A549 (cell line): ENCODE measurements at regions not wholly inside any gene's neighbourhood (a gene's known extent, or its start where the extent isn't known, plus 50 kb on each side); places are given as distances from the start of the nearest gene placed in this dataset.

Experiments used
- ATAC-seq, 2 experiments: fragments of 200-7000 bp in 1 of 2; fragments of >200 bp in 1 of 2; cut with Nextera tagmentation in 1 of 2; cut with Tn5 transposase in 1 of 2; 3 replicates each; pipeline versions ENCODE4 v1.8.0 to v1.9.1; 2018 to 2020; ENCODE audit warnings: mild to moderate bottlenecking in 1 of 2, moderate library complexity in 1 of 2
- CTCF ChIA-PET: fragments of 300-600 bp; sonication (Branson Sonifier 250); formaldehyde crosslinking; extraction: SDS; loops from one replicate; lab custom pipeline; 2021; ENCODE audit warnings: antibody characterized with exemption, inconsistent platforms; lab: Yijun Ruan, JAX
- POLR2A ChIA-PET: fragments of 350-600 bp; formaldehyde crosslinking; extraction: SDS; loops from one replicate; lab custom pipeline; 2021; ENCODE audit warnings: antibody characterized with exemption, inconsistent platforms; lab: Yijun Ruan, JAX
- DNase-seq, 2 experiments: peaks; one replicate each; pipeline versions ENCODE4 v3.0.0 to v3.0.0-alpha.2; 2011 to 2016; ENCODE audit warnings: low read depth in 1 of 2, low spot score in 1 of 2
- FAIRE-seq: peaks from 2 replicates; lab custom pipeline; 2011; peaks lifted over from hg19 to GRCh38; lab: Jason Lieb, UNC
- H3K27ac ChIP-seq, 2 experiments: fragments of >200 bp; sonication (Bioruptor Twin); formaldehyde crosslinking; 3 replicates each; pipeline ENCODE4 v1.5.1; 2016 to 2017
- H3K4me1 ChIP-seq: fragments of >200 bp; sonication (Bioruptor Twin); formaldehyde crosslinking; 3 replicates; pipeline ENCODE4 v1.6.1; 2016
- H3K4me2 ChIP-seq: fragments of >200 bp; sonication (Bioruptor Twin); formaldehyde crosslinking; 3 replicates; pipeline ENCODE4 v1.6.1; 2016
- H3K4me3 ChIP-seq: fragments of >200 bp; sonication (Bioruptor Twin); formaldehyde crosslinking; 3 replicates; pipeline ENCODE4 v1.5.1; 2016
- H3K9me3 ChIP-seq: fragments of >200 bp; sonication (Bioruptor Twin); formaldehyde crosslinking; 3 replicates; pipeline ENCODE4 v1.6.1; 2016
- BCL3 ChIP-seq: fragments of >200 bp; sonication (Bioruptor Twin); formaldehyde crosslinking; IDR thresholded peaks from 3 replicates; pipeline ENCODE4 v1.6.1; 2016
- CBX2 ChIP-seq: fragments of 200-600 bp; sonication (generic); IDR thresholded peaks from 2 replicates; pipeline ENCODE4 v1.6.1; 2016; ENCODE audit warnings: low read depth, mild to moderate bottlenecking, borderline replicate concordance
- CHD2 ChIP-seq: fragments of 150-350 bp; IDR thresholded peaks from 2 replicates; pipeline ENCODE4 v1.6.1; 2014; ENCODE audit warnings: low read length; ENCODE audit not compliant: partially characterized antibody
- EHMT2 ChIP-seq: fragments of 200-600 bp; sonication (generic); IDR thresholded peaks from 2 replicates; pipeline ENCODE4 v1.6.1; 2016; ENCODE audit warnings: antibody characterized with exemption, low read depth, mild to moderate bottlenecking, moderate library complexity
- EP300 ChIP-seq, 2 experiments: fragments of >200 bp; sonication (Bioruptor Twin); formaldehyde crosslinking; IDR thresholded peaks; 2 replicates in 1 of 2; 3 replicates in 1 of 2; pipeline ENCODE4 v1.6.1; 2016 to 2017
- HDAC2 ChIP-seq: fragments of 200-600 bp; sonication (generic); IDR thresholded peaks from 2 replicates; pipeline ENCODE4 v1.6.1; 2016
- HES2 ChIP-seq: fragments of >200 bp; sonication (Bioruptor Twin); formaldehyde crosslinking; IDR thresholded peaks from 2 replicates; pipeline ENCODE4 v1.6.1; 2016
- HMGXB4 ChIP-seq: fragments of 250-450 bp; sonication (Bioruptor Pico); IDR thresholded peaks from 2 replicates; pipeline ENCODE4 v1.5.0; 2021; ENCODE audit warnings: mild to moderate bottlenecking, moderate library complexity, borderline replicate concordance
- HOXB13 ChIP-seq: fragments of 250-450 bp; sonication (Bioruptor Pico); IDR thresholded peaks from 2 replicates; pipeline ENCODE4 v1.5.0; 2020; ENCODE audit warnings: low read depth, mild to moderate bottlenecking, moderate library complexity
- KDM1A ChIP-seq: fragments of 200-600 bp; sonication (generic); IDR thresholded peaks from 2 replicates; pipeline ENCODE4 v1.6.1; 2016; ENCODE audit warnings: low read depth, mild to moderate bottlenecking
- MAX ChIP-seq: IDR thresholded peaks from 2 replicates; pipeline ENCODE4 v1.6.1; 2012
- MYC ChIP-seq: IDR thresholded peaks from 2 replicates; pipeline ENCODE4 v1.6.1; 2012; ENCODE audit warnings: mild to moderate bottlenecking, inconsistent platforms, low read length, improper control_type of control experiment, borderline replicate concordance
- NR3C1 ChIP-seq: fragments of >200 bp; sonication (Bioruptor Twin); formaldehyde crosslinking; IDR thresholded peaks from 3 replicates; pipeline ENCODE4 v1.6.1; 2017
- PBX3 ChIP-seq: IDR thresholded peaks from 2 replicates; pipeline ENCODE4 v1.6.1; 2012
- PHF8 ChIP-seq: fragments of 200-600 bp; sonication (generic); IDR thresholded peaks from 2 replicates; pipeline ENCODE4 v1.6.1; 2016; ENCODE audit warnings: low read depth, mild to moderate bottlenecking, antibody characterized with exemption, moderate library complexity, borderline replicate concordance
- POLR2A ChIP-seq: IDR thresholded peaks from 2 replicates; pipeline ENCODE4 v1.6.1; 2012; ENCODE audit warnings: mild to moderate bottlenecking, low read length
- POLR2AphosphoS2 ChIP-seq: conservative IDR thresholded peaks from 2 replicates; pipeline ENCODE4 v1.6.1; 2012; ENCODE audit warnings: low read length, improper control_type of control experiment, inconsistent platforms
- REST ChIP-seq: fragments of 200-600 bp; sonication (generic); IDR thresholded peaks from 2 replicates; pipeline ENCODE4 v1.6.1; 2016; ENCODE audit warnings: antibody characterized with exemption, mild to moderate bottlenecking, moderate library complexity
- RNF2 ChIP-seq: fragments of 200-600 bp; sonication (generic); IDR thresholded peaks from 2 replicates; pipeline ENCODE4 v1.6.1; 2016; ENCODE audit warnings: low read depth, mild to moderate bottlenecking, antibody characterized with exemption, moderate library complexity, borderline replicate concordance
- SMC3 ChIP-seq: fragments of >200 bp; sonication (Bioruptor Twin); formaldehyde crosslinking; IDR thresholded peaks from 3 replicates; pipeline ENCODE4 v1.6.1; 2018; ENCODE audit warnings: inconsistent platforms
- TP53 ChIP-seq: fragments of 250-450 bp; sonication (Bioruptor Pico); IDR thresholded peaks from 2 replicates; pipeline ENCODE4 v1.5.0; 2021; ENCODE audit warnings: mild to moderate bottlenecking, moderate library complexity
- ZFP36 ChIP-seq: fragments of 450-650 bp; IDR thresholded peaks from 2 replicates; pipeline ENCODE4 v1.6.1; 2014; ENCODE audit warnings: borderline replicate concordance; ENCODE audit not compliant: partially characterized antibody
- ZSCAN20 ChIP-seq: fragments of 250-450 bp; sonication (Bioruptor Pico); IDR thresholded peaks from 2 replicates; pipeline ENCODE4 v1.8.0; 2022; ENCODE audit warnings: mild to moderate bottlenecking, moderate library complexity
- WGBS: methylation state at CpG from one replicate; pipeline ENCODE4 v1.1.6; 2017; ENCODE audit errors: missing lambda C conversion rate; 5-methylcytosine and 5-hydroxymethylcytosine counted together

GRCh38 chr11:107217444-107217843, 199.2 kb upstream of the GUCY1A2 start:
- no peak for DNase-seq
- WGBS, result 77% methylated on average over 7 of the region's 7 CpGs
- no peaks in the 10 kb centered on the region for H3K9me3 ChIP-seq
- TF ChIP-seq POLR2AphosphoS2, result no peak
- no peak for TF ChIP-seq SMC3
- TF ChIP-seq, all 56 proteins: peak for 0
- CTCF ChIA-PET, result no interaction called here
- no peak for FAIRE-seq
- ATAC-seq, result no peak
- no peak overlapping the region for H3K4me2 ChIP-seq
- no peak overlapping the region for H3K27ac ChIP-seq
- H3K4me1 ChIP-seq, result no peaks in the 10 kb centered on the region
- H3K4me3 ChIP-seq, result no peak overlapping the region
- POLR2A ChIA-PET, result no interaction called here

GRCh38 chr11:107215010-107215409, 196.7 kb upstream of the GUCY1A2 start:
- Histone ChIP-seq H3K4me3 (no peak overlapping the region), H3K4me1 (no peaks in the 10 kb centered on the region), H3K9me3 (no peaks in the 10 kb centered on the region), H3K4me2 (no peak overlapping the region), H3K27ac (no peak overlapping the region)
- ATAC-seq, result no peak
- FAIRE-seq, result no peak
- WGBS, result 41% methylated on average over 2 of the region's 2 CpGs
- no peak for DNase-seq
- ChIA-PET POLR2A (no interaction called here), CTCF (interaction anchor here (0.7 to 0.8 kb wide), 2 partner anchors 16 to 473 kb away, joined by 3 to 5 read pairs; no protein-coding TSS in a partner anchor)
- TF ChIP-seq HMGXB4 (CRISPR knock-in tag) (no peak), REST (no peak), ZFP36 (no peak), HDAC2 (no peak), CBX2 (no peak), HES2 (no peak), PBX3 (no peak), RNF2 (no peak), EHMT2 (no peak), CHD2 (no peak), PHF8 (no peak), NR3C1 (no peak), ZSCAN20 (CRISPR knock-in tag) (no peak), MYC (no peak), POLR2A (no peak), EP300 (IDR thresholded peaks at IDR 0.05) (no peak)

GRCh38 chr11:107203656-107204055, 185.4 kb upstream of the GUCY1A2 start:
- POLR2A ChIA-PET, result no interaction called here
- CTCF ChIA-PET, result no interaction called here
- Histone ChIP-seq H3K4me3 (no peak overlapping the region), H3K4me2 (no peak overlapping the region), H3K27ac (no peak overlapping the region), H3K4me1 (0 out of 3 replicates have a peak, but pooled peaks cover 4% of the 10 kb centered on the region), H3K9me3 (no peaks in the 10 kb centered on the region)
- no peak for ATAC-seq
- no peak for DNase-seq
- 0% methylated on average over 1 of the region's 1 CpG for WGBS
- FAIRE-seq, result no peak
- TF ChIP-seq HOXB13 (CRISPR knock-in tag) (no peak), BCL3 (no peak), REST (no peak), MAX (no peak), KDM1A (no peak), TP53 (CRISPR knock-in tag) (no peak), MYC (no peak)
